ENCODE measurements at regions not wholly inside any gene's neighbourhood (a gene's known extent, or its start where the extent isn't known, plus 50 kb on each side); places are given as distances from the start of the nearest gene placed in this dataset.
A peak's percentile ranks its signal among the peaks of the same experiment; 100 is the strongest.

DNA sequence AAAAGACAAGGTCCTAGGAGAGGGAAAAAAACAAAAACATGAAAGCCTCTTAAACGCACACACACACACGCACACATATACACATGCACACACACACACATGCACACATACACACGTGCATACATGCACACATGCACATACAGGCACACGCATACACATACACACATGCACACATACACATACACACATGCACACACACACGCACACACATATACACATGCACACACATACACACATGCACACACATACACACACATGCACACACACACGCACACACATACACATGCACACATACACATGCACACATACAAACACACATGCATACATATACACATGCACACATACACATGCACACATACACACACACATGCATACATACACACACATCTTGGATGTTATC is 78.1 kb upstream of the PPP2R5C start (continued):
- no peak for TF ChIP-seq ZNF408 (CRISPR knock-in tag; IDR thresholded peaks at IDR 0.05; ENCODE audit: low read depth)
- TF ChIP-seq, protein P1, sequence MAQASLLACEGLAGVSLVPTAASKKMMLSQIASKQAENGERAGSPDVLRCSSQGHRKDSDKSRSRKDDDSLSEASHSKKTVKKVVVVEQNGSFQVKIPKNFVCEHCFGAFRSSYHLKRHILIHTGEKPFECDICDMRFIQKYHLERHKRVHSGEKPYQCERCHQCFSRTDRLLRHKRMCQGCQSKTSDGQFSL (CRISPR knock-in tag; IDR thresholded peaks at IDR 0.05) = no peak
- TF ChIP-seq, protein P1 (tag; IDR thresholded peaks at IDR 0.05) = no peak
- TF ChIP-seq ZNF586 (CRISPR knock-in tag; conservative IDR thresholded peaks at IDR 0.05) = no peak
- TF ChIP-seq TCFL5 (CRISPR knock-in tag; conservative IDR thresholded peaks at IDR 0.05) = no peak
- TF ChIP-seq KAT7 (CRISPR knock-in tag; IDR thresholded peaks at IDR 0.05; ENCODE audit: borderline replicate concordance) = no peak
- TF ChIP-seq FOXK2 (conservative IDR thresholded peaks at IDR 0.05 in 1 of 2, IDR thresholded peaks at IDR 0.05 in 1 of 2; ENCODE audit: low read depth in 2 of 2) = peak; percentile 60 to 82; a peak in 3 of 4 replicates
- TF ChIP-seq ZNF224 (CRISPR knock-in tag; IDR thresholded peaks at IDR 0.05) = no peak
- no peak for TF ChIP-seq ZFP36 (IDR thresholded peaks at IDR 0.05; ENCODE audit: low read depth, low read length, partially characterized antibody)
- TF ChIP-seq, protein P2, sequence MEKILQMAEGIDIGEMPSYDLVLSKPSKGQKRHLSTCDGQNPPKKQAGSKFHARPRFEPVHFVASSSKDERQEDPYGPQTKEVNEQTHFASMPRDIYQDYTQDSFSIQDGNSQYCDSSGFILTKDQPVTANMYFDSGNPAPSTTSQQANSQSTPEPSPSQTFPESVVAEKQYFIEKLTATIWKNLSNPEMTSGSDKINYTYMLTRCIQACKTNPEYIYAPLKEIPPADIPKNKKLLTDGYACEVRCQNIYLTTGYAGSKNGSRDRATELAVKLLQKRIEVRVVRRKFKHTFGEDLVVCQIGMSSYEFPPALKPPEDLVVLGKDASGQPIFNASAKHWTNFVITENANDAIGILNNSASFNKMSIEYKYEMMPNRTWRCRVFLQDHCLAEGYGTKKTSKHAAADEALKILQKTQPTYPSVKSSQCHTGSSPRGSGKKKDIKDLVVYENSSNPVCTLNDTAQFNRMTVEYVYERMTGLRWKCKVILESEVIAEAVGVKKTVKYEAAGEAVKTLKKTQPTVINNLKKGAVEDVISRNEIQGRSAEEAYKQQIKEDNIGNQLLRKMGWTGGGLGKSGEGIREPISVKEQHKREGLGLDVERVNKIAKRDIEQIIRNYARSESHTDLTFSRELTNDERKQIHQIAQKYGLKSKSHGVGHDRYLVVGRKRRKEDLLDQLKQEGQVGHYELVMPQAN (IDR thresholded peaks at IDR 0.05; ENCODE audit: borderline replicate concordance) = peak; percentile 67
- TF ChIP-seq RBM25 (IDR thresholded peaks at IDR 0.05; ENCODE audit: low read depth, low read length, severe bottlenecking) = no peak
- TF ChIP-seq FOXA3 (CRISPR knock-in tag; conservative IDR thresholded peaks at IDR 0.05 in 1 of 2, IDR thresholded peaks at IDR 0.05 in 1 of 2) = no peak
- no peak for TF ChIP-seq ZNF175 (CRISPR knock-in tag; IDR thresholded peaks at IDR 0.05; ENCODE audit: low read depth)
- TF ChIP-seq, protein P3, sequence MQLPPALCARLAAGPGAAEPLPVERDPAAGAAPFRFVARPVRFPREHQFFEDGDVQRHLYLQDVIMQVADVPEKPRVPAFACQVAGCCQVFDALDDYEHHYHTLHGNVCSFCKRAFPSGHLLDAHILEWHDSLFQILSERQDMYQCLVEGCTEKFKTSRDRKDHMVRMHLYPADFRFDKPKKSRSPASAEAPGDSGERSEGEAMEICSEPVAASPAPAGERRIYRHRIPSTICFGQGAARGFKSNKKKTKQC (CRISPR knock-in tag; IDR thresholded peaks at IDR 0.05) = no peak
- TF ChIP-seq ESRRA (IDR thresholded peaks at IDR 0.05; ENCODE audit: borderline replicate concordance, low read depth) = no peak
- no peak for TF ChIP-seq JUND (IDR thresholded peaks at IDR 0.05; ENCODE audit: borderline replicate concordance, low read depth, low read length)
- peak; percentile 59; the same call in 1 of the 3 replicates for TF ChIP-seq JUND (tag; IDR thresholded peaks at IDR 0.05; ENCODE audit: borderline replicate concordance, low read depth, low read length)
- TF ChIP-seq, protein P4, sequence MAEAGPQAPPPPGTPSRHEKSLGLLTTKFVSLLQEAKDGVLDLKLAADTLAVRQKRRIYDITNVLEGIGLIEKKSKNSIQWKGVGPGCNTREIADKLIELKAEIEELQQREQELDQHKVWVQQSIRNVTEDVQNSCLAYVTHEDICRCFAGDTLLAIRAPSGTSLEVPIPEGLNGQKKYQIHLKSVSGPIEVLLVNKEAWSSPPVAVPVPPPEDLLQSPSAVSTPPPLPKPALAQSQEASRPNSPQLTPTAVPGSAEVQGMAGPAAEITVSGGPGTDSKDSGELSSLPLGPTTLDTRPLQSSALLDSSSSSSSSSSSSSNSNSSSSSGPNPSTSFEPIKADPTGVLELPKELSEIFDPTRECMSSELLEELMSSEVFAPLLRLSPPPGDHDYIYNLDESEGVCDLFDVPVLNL (CRISPR knock-in tag; IDR thresholded peaks at IDR 0.05; ENCODE audit: low read depth) = 0 out of 2 replicates have a peak, but pooled peaks have one; percentile 22
- TF ChIP-seq NFRKB (IDR thresholded peaks at IDR 0.05; ENCODE audit: low read depth) = peak; percentile 98
- TF ChIP-seq BCOR (IDR thresholded peaks at IDR 0.05) = peak; percentile 66
- TF ChIP-seq, protein P5, sequence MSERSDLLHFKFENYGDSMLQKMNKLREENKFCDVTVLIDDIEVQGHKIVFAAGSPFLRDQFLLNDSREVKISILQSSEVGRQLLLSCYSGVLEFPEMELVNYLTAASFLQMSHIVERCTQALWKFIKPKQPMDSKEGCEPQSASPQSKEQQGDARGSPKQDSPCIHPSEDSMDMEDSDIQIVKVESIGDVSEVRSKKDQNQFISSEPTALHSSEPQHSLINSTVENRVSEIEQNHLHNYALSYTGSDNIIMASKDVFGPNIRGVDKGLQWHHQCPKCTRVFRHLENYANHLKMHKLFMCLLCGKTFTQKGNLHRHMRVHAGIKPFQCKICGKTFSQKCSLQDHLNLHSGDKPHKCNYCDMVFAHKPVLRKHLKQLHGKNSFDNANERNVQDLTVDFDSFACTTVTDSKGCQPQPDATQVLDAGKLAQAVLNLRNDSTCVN (CRISPR knock-in tag; IDR thresholded peaks at IDR 0.05) = peak; percentile 67; the same call in 1 of the 2 replicates
- peak; percentile 58; the same call in 1 of the 2 replicates for TF ChIP-seq NCOR1 (IDR thresholded peaks at IDR 0.05)
- no peak for TF ChIP-seq RBM34 (IDR thresholded peaks at IDR 0.05; ENCODE audit: borderline replicate concordance, insufficient read depth, low read length)

Measured in K562 (cell line).